Stomach smooth muscle (tissue), 2 donors: ENCODE measurements at regions not wholly inside any gene's neighbourhood (a gene's known extent, or its start where the extent isn't known, plus 50 kb on each side); places are given as distances from the start of the nearest gene placed in this dataset.

Experiments
- H3K27ac ChIP-seq: one replicate; pipeline ENCODE4 v1.7.0; 2013; ENCODE audit warnings: mild to moderate bottlenecking, low read length, inconsistent platforms
- H3K27me3 ChIP-seq, 2 donors: one replicate each; pipeline ENCODE4 v1.7.0; 2013; ENCODE audit warnings: low read length in 2 of 2; ENCODE audit not compliant: insufficient read depth in 2 of 2, control insufficient read depth in 1 of 2
- H3K36me3 ChIP-seq, 2 donors: one replicate each; pipeline ENCODE4 v1.7.0; 2013; ENCODE audit warnings: low read length in 2 of 2; ENCODE audit not compliant: control insufficient read depth in 2 of 2, insufficient read depth in 2 of 2
- H3K4me1 ChIP-seq: one replicate; pipeline ENCODE4 v1.7.0; 2013; ENCODE audit warnings: low read length; ENCODE audit not compliant: control insufficient read depth, insufficient read depth
- H3K4me3 ChIP-seq, 2 donors: one replicate each; pipeline ENCODE4 v1.7.0; 2013; ENCODE audit warnings: low read length in 2 of 2
- H3K9ac ChIP-seq, 2 donors: one replicate each; pipeline ENCODE4 v1.7.0; 2013; ENCODE audit warnings: low read length in 2 of 2, mild to moderate bottlenecking in 1 of 2
- H3K9me3 ChIP-seq, 2 donors: one replicate each; pipeline ENCODE4 v1.7.0; 2013; ENCODE audit warnings: low read length in 2 of 2; ENCODE audit not compliant: control insufficient read depth in 2 of 2
- donor health status: healthy.
- donor health status: Pancreatic carcinoma.

DNA sequence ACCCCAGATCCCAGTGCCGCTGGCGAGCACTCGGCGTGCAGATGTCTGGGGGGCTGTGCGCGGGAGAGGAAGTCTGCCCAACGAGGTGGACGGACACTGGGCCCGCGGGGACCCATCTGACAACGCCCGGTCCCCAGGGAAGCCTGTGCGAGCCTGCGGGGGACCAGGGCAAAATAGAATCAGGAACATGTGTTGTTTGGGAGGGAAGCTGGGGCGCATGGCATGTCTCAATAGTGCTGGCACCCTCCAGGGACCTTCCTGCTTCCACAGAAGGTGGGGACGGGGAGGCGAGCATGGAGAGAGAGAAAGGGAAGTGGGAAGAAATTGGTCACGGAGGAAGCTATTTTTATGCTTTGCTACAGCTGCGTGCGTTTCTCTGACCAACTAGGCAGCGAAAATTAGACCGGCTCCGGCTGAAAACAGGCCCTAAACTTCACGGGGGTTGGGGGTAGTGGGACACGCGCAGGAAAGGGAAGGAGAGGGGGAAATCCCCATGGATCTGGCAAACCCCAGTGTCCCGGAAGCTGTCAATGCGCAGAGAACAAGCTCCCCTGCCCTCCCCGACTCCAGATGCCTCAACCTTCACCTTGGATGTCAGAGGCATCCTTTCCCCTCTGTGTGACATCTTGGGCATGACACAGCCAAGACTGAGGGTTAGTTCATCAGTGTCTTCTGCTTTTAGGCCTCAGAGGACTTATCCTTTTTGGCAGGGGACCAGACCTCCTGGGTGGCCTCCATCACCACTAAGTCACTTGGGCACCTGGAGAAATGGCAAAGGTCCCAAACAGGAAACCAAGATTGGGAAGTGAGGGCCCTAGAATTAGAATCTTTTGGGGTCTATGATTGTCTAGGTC, 169.8 kb upstream of the BCOR start:
- H3K27ac ChIP-seq, result peak overlapping the region; percentile 18
- peak overlapping the region; percentile 58 to 64 for H3K9ac ChIP-seq
- peak overlapping the region; percentile 49 to 74 for H3K4me3 ChIP-seq

DNA sequence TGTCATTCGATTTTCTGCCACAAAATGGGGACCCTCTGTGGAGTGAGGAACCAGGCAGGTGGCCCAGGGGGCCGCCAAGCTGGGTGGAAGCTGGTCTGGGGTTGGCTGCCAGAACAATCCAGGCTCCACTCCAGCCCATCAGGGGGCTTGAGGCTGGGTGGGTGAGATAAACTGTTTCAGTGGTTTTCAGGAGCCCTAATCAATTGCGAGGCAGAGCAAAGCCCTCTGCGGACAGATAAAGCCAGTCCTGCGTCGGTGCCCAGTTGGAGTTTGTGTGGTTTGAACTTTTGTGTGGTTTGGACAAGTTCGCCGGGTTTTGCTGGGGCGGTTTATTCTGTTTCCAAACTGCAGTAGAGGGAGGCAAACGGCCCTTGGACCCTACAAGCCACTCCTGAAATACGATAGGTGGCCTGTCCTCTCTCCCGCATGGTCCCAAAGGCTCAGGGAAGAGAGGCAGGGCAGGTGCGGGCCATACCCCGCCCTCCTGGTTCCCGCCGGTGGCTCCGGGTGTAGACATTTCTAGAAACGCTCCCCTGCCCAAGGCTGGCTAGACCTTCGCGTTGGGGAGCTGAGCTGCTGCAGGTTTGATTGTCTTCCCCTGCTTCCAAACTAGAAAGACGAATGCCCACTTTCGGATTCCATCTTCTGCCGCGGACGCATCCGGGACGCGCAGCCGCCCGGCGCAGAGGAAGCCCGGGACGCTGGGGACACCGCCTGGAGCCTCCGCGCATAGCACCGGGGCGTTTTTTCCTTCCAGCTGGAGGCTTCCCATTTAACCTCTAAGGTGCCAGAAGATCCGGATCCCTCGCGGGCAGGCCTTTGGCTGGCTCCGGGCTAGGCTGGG, 169.0 kb upstream of the BCOR start:
- Histone ChIP-seq H3K9me3 (no peaks in the 10 kb centered on the region), H3K36me3 (no peaks in the 10 kb centered on the region), H3K27ac (peak overlapping the region; percentile 18), H3K4me3 (peak overlapping the region; percentile 66 to 74), H3K4me1 (peaks cover 24% of the 10 kb centered on the region), H3K9ac (peak overlapping the region; percentile 58 to 64), H3K27me3 (peaks cover 0 to 7% of the 10 kb centered on the region in 2 donors)

More for the DNA sequence above, 169.8 kb upstream of the BCOR start:
- H3K4me1 ChIP-seq, result peaks cover 17% of the 10 kb centered on the region
- peaks cover 0 to 7% of the 10 kb centered on the region in 2 donors for H3K27me3 ChIP-seq
- H3K36me3 ChIP-seq, result no peaks in the 10 kb centered on the region
- no peaks in the 10 kb centered on the region for H3K9me3 ChIP-seq

DNA sequence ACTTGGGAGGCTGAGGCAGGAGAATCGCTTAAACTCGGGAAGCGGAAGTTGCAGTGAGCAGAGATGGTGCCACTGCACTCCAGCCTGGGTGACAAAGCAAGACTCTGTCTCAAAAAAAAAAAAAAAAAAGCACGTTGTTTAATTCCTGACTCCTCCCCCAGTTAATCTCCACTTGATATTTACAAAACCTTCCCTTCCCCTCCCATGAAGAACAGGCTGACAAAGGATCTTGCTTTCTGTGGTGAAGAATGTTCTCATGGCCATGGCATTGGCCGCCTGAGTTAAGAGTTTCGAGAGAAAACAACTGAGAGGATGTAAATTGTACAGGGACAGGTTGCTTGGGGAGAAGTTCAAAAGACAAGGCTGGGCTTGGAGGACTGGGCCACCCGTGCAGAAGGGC, 168.2 kb upstream of the BCOR start:
- Histone ChIP-seq H3K27ac (no peak overlapping the region), H3K36me3 (no peaks in the 10 kb centered on the region), H3K4me3 (no peak overlapping the region), H3K4me1 (peaks cover 24% of the 10 kb centered on the region), H3K9me3 (no peaks in the 10 kb centered on the region), H3K9ac (no peak overlapping the region), H3K27me3 (peaks cover 0 to 7% of the 10 kb centered on the region in 2 donors)

DNA sequence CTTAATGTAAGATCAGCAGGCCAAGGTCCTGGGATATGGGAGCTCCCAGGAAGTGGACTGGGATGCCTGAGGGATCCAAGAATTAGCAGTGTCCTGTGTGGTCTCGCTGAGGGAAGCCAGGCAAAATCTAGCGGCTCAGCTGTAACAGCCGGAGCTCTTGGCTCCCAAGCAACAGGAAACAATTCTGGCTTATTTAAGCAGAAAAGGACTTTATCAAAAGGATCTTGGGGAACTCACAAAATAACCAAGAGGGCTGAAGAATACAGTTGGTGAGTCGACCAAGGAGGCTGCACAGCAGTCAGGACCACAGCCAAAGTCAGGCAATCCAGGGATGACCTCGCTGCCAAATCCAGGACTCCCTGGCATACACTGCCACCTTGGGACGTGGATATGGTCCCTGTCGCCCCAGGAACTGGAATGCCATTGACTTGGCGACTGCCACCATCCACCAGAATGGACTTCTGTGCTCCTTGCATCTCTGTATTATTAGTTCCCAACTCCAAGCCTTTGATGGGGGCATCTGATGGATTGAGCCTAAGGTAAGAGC, 165.3 kb upstream of the BCOR start:
- peaks cover 0 to 7% of the 10 kb centered on the region in 2 donors for H3K27me3 ChIP-seq
- H3K36me3 ChIP-seq, result no peaks in the 10 kb centered on the region
- no peak overlapping the region for H3K9ac ChIP-seq
- H3K27ac ChIP-seq, result no peak overlapping the region
- no peaks in the 10 kb centered on the region for H3K9me3 ChIP-seq
- no peak overlapping the region for H3K4me3 ChIP-seq
- H3K4me1 ChIP-seq, result peaks cover 24% of the 10 kb centered on the region

DNA sequence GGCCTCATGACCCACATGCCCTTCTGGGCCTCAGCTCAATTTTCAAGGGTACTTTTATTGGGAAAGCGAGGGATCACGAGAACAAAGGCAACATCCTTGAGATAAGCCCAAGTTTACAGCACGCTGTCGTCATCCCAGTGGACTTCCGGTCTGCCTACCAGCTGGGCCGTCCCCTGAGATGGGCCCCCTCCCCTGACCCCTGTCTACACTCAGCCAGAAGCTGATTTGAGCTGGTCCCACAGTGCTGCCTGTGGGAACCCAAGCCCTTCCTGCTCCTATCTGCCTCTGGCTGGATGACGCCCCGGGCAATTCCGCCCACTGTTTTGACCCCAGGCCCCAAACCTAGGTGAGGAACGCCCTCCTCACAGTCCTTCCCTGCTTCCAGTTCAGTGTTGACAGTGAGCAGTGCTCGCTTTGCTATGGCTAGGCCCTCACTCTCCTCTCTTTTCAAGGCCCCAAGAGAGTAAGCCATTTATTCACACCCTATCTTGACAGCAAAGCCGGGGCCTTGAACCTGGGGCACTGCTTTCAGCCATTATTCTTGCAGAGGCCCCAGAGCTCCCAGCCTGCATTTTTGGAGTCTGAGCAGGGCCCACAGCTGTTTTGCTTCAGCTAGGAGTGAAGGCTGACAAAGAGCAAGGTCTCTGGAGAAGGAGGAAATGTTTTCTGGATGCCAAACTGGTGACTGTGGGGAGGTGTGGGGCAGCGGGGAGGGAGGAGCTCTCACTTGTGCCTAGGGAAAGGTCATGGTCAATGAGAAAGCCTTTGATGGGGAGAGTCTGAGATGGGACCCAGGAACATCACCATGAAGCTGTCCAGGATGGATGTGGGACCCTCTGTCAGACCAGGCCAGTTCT, 164.6 kb upstream of the BCOR start:
- peaks cover 17% of the 10 kb centered on the region for H3K4me1 ChIP-seq
- H3K9me3 ChIP-seq, result no peaks in the 10 kb centered on the region
- peaks cover 0 to 2% of the 10 kb centered on the region in 2 donors for H3K27me3 ChIP-seq
- no peak overlapping the region for H3K27ac ChIP-seq
- H3K36me3 ChIP-seq, result no peaks in the 10 kb centered on the region
- no peak overlapping the region for H3K9ac ChIP-seq
- H3K4me3 ChIP-seq, result no peak overlapping the region

DNA sequence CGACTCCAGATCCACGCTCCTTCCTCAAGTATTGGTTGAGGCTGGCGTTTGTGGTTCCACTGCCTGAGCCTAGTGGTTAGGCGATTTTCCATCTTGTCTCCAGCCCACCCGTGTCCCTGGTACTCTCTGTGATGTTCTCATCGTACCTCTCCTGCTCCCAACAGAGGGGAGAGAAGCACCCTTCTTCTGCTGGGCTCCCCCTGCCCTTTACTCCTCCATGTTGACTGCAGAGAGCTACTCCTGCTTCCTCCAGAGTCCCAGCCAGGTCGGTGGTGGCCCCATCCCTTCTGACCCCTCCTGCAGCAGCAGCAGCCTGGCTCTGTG, 164.0 kb upstream of the BCOR start:
- Histone ChIP-seq H3K27ac (no peak overlapping the region), H3K27me3 (peaks cover 0 to 2% of the 10 kb centered on the region in 2 donors), H3K36me3 (no peaks in the 10 kb centered on the region), H3K4me1 (peaks cover 12% of the 10 kb centered on the region), H3K9me3 (no peaks in the 10 kb centered on the region), H3K9ac (no peak overlapping the region), H3K4me3 (no peak overlapping the region)

DNA sequence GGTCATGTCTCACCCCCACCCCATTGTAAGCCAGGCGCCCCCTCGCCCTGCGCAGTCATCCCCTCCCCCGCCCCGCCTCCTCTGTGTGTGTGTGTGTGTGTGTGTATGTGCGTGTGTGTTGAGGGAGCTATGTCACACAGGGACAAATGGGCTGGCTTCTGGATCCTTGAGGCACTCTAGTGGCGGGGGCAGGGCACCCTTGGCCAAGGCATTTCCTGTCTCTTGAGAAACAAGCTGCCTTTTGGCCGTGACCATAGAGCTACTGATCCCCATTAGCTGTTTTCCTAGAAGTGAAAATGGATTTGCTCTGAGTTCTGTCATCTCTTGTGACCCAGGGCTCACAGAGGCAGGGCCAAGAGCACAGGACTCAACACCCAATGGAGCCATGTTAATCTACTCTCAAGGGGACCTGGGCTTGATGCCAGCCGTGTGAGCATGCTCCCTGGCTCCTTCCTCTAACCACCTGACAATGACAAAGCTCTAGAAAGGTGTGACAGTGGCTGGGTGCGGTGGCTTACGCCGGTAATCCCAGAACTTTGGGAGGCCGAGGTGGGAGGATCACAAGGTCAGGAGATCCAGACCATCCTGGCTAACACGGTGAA, 162.5 kb upstream of the BCOR start:
- Histone ChIP-seq H3K27ac (no peak overlapping the region), H3K9ac (no peak overlapping the region), H3K4me1 (peaks cover 9% of the 10 kb centered on the region), H3K4me3 (no peak overlapping the region), H3K36me3 (no peaks in the 10 kb centered on the region), H3K9me3 (no peaks in the 10 kb centered on the region), H3K27me3 (peaks cover 0 to 2% of the 10 kb centered on the region in 2 donors)

DNA sequence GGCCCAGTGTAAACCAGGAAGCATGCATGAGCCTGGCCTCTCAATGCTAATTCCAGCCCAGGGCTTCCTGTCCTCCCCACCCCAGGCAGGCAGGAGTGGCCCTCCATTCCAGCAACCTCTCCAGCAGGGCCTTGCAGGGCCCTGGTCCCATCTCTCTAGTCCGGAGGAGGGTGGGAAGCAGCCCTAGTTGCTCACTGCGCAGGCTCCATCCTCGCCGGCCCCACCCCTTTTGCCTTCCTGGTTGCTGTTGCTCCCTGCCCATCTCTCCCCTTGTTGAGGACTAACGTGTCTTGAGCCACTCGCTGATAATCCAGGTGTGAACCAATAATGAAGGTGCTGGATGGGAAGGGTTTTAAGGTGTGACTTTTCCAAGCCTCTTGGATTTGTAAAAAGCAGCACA, 161.2 kb upstream of the BCOR start:
- Histone ChIP-seq H3K36me3 (no peaks in the 10 kb centered on the region), H3K27ac (no peak overlapping the region), H3K27me3 (peaks cover 0 to 2% of the 10 kb centered on the region in 2 donors), H3K9ac (no peak overlapping the region), H3K4me3 (no peak overlapping the region), H3K4me1 (peaks cover 9% of the 10 kb centered on the region), H3K9me3 (no peaks in the 10 kb centered on the region)

DNA sequence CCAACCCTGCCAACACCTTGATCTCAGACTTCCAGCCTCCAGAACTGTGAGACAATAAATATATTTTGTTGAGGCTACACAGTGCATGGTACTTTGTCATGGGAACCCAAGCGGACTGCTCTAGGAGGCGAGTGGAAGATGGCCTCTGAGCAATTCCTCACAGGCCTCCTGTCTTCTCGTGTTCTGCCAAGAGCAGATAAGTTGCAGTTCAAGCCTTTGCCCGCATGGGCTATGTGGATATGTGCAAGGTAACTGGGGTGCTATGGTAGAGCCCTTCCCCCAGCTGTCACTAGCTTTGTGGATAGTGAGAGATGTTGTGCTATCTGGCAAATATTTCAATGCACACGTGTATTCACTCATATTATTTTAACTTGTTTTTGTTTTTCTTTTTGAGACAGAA, 156.0 kb upstream of the BCOR start:
- H3K27ac ChIP-seq, result no peak overlapping the region
- no peaks in the 10 kb centered on the region for H3K9me3 ChIP-seq
- H3K4me3 ChIP-seq, result no peak overlapping the region
- H3K9ac ChIP-seq, result no peak overlapping the region
- no peaks in the 10 kb centered on the region for H3K36me3 ChIP-seq
- peaks cover 0 to 3% of the 10 kb centered on the region in 2 donors for H3K27me3 ChIP-seq
- H3K4me1 ChIP-seq, result no peaks in the 10 kb centered on the region

DNA sequence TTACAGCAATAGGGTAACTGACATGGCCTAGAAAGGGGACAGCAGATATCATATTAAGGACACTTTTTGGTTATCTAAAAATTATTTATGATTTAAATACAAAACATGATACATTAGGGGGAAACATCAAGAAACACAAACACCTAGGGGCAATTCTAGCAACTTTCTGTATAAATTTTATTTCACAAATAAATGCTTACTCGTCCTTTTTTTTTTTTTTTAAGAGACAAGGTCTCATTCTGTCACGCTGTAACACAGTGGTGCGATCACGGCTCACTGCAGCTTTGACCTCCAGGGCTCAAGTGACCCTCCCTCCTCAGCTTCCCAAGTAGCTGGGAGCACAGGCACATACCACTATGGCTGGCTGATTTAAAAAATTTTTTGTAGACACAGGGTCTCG, 151.8 kb upstream of the BCOR start:
- Histone ChIP-seq H3K4me1 (peaks cover 7% of the 10 kb centered on the region), H3K4me3 (no peak overlapping the region), H3K36me3 (no peaks in the 10 kb centered on the region), H3K27ac (no peak overlapping the region), H3K27me3 (peaks cover 0 to 10% of the 10 kb centered on the region in 2 donors), H3K9ac (no peak overlapping the region), H3K9me3 (no peaks in the 10 kb centered on the region)
